Right lobe of liver (tissue), 6 donors: ENCODE measurements at regions not wholly inside any gene's neighbourhood (a gene's known extent, or its start where the extent isn't known, plus 50 kb on each side); places are given as distances from the start of the nearest gene placed in this dataset.
A peak's percentile ranks its signal among the peaks of the same experiment; 100 is the strongest.

Source experiments
- ATAC-seq, 4 donors: fragments of 200-7000 bp; cut with Tn5 transposase; one replicate each; pipeline ENCODE4 v1.9.1; 2020; ENCODE audit warnings: mild to moderate bottlenecking in 4 of 4, moderate library complexity in 4 of 4
- DNase-seq, 3 donors: peaks; one replicate each; pipeline ENCODE4 v3.0.0-alpha.2; 2020
- H3K27ac ChIP-seq, 3 donors: fragments of 200-600 bp; one replicate each; pipeline ENCODE4 v1.8.0; 2022
- H3K27me3 ChIP-seq, 2 donors: fragments of 200-600 bp; one replicate each; pipeline ENCODE4 v1.8.0; 2022
- H3K36me3 ChIP-seq, 4 donors: fragments of 200-600 bp; sonication (generic) in 1 of 4; one replicate each; pipeline versions ENCODE4 v1.5.1 to v1.8.0; 2017 to 2022; ENCODE audit warnings: control low read depth in 1 of 4
- H3K4me1 ChIP-seq, 4 donors: fragments of 200-600 bp; sonication (generic) in 1 of 4; one replicate each; pipeline versions ENCODE4 v1.5.1 to v1.8.0; 2017 to 2022; ENCODE audit warnings: control low read depth in 1 of 4
- H3K4me3 ChIP-seq, 3 donors: fragments of 200-600 bp; one replicate each; pipeline ENCODE4 v1.8.0; 2022
- H3K9me3 ChIP-seq, 4 donors: fragments of 200-600 bp; sonication (generic) in 1 of 4; one replicate each; pipeline versions ENCODE4 v1.5.1 to v1.8.0; 2017 to 2022; ENCODE audit warnings: control low read depth in 1 of 4
- CTCF ChIP-seq, 4 donors: fragments of 200-600 bp in 3 of 4; fragments of 450-650 bp in 1 of 4; IDR thresholded peaks; one replicate each; pipeline versions ENCODE4 v1.5.1 to v1.8.0; 2016 to 2022; ENCODE audit warnings: antibody characterized with exemption in 4 of 4, mild to moderate bottlenecking in 2 of 4
- POLR2A ChIP-seq: fragments of 450-650 bp; IDR thresholded peaks from one replicate; pipeline ENCODE4 v1.6.1; 2017; ENCODE audit warnings: antibody characterized with exemption, mild to moderate bottlenecking
- WGBS: methylation state at CpG from one replicate; pipeline ENCODE4 v1.1.6; 2018; ENCODE audit warnings: low coverage, low lambda C conversion rate; ENCODE audit not compliant: insufficient coverage; ENCODE audit errors: missing lambda C conversion rate; 5-methylcytosine and 5-hydroxymethylcytosine counted together
- intact Hi-C, 2 donors: fragments of 100-400 bp; cut with DNase I; formaldehyde crosslinking; loops; one replicate each; pipeline versions ENCODE4 v1.11.2 to v1.14.1; 2022
- donor health status: DM: no; HTN: yes; CAD: no.
- donor health status: DM: no; HTN: no; CAD: no.
- donor health status: DM: no; HTN: no; CAD: no.
- donor health status: DM: no; HTN: yes; CAD: no.
- donor health status: DM: no; HTN: yes; CAD: no.

- intact Hi-C loops, result loop anchor here in 1 of 2 donors (10.0 kb wide), 1 partner anchor 768 kb away; no protein-coding TSS in a partner anchor
- TF ChIP-seq CTCF (IDR thresholded peaks at IDR 0.05) (no peak), POLR2A (no peak)
- H3K27ac ChIP-seq, result no peak overlapping the region
- WGBS, result 44% methylated on average over 2 of the region's 2 CpGs
- H3K4me1 ChIP-seq, result peaks cover 0 to 71% (median 20%) of the 10 kb centered on the region in 4 donors
- H3K36me3 ChIP-seq, result no peaks in the 10 kb centered on the region
- H3K27me3 ChIP-seq, result no peaks in the 10 kb centered on the region
- H3K9me3 ChIP-seq, result no peaks in the 10 kb centered on the region
- no peak overlapping the region for H3K4me3 ChIP-seq
- DNase-seq (no peak), ATAC-seq (no peak)
Measured at GRCh38 chr1:60277269-60277668, 203.7 kb upstream of the C1orf87 start.

DNA sequence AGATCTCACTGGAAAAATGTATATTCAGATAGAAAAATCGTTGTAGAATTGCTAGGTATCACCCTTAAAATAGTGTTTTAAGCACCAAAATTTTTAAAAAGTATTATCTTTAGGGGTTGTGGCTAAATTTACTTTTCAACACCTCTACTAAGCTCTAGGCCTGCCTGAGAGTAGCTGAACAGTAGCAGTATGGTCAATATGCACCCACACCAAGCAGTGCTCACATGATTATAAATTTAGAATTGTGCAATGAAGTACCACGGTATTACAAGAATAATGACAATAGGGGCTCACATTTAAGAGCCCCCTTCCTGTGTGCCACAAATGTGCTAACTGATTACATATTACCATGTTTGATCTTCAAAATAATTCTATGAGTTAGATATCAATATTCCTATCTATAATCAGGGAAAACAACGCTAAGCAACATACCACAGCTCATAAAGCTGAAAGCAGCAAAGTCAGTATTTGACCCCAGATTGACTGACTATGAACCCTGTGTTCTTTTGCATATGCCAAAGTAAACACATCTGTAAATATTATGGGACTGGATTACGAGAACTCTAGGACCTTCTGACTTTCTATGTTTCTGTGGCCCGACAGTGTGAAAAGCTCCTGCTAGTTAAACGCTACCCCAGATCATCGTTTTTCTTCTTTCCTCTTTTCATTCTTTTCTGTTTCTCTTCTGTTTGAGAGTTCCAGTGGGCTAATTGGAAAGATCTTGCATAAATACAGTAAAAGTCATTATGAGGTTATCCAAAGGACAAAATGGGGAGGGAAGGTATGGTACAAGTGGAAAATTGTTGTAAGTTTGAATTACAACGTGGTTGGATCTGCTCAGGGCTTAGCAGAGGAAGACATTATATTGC lies 201.1 kb upstream of the C1orf87 start:
- Histone ChIP-seq H3K27me3 (no peaks in the 10 kb centered on the region), H3K9me3 (no peaks in the 10 kb centered on the region), H3K4me3 (peak overlapping the region in 1 of 3 donors; percentile 20), H3K4me1 (peaks cover 0 to 45% (median 15%) of the 10 kb centered on the region in 4 donors), H3K36me3 (no peaks in the 10 kb centered on the region), H3K27ac (peak overlapping the region; percentile 53 to 90 (median 77))
- intact Hi-C loops, result loop anchor here in 1 of 2 donors (10.0 kb wide), 1 partner anchor 770 kb away; no protein-coding TSS in a partner anchor
- ATAC-seq, result peak; percentile 90 to 97 (median 96)
- peak in 1 of 3 donors; percentile 54 for DNase-seq
- TF ChIP-seq POLR2A, result no peak
- TF ChIP-seq CTCF (IDR thresholded peaks at IDR 0.05), result no peak
- 20% methylated on average over 8 of the region's 8 CpGs for WGBS

DNA sequence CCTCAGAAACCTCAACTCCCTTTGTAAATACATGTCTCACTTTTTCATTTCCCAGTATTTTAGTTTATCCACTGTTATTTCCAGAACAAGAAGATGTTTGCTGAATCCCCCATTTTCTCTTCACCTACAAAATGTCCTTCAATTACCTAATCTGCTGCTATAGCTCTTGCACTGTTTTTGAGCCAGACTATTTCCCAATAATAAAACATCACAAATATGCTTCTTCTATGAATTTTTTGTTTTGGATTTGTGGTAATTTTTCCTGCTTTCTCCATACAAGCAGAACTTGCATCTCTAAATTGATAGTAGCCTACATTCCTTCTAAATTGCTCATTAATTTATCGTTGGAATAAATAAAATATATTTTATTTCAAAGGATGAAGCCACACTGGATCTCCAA lies 199.6 kb upstream of the C1orf87 start:
- Histone ChIP-seq H3K4me1 (peaks cover 0 to 44% (median 15%) of the 10 kb centered on the region in 4 donors), H3K27ac (peak overlapping the region in 1 of 3 donors; percentile 90), H3K27me3 (no peaks in the 10 kb centered on the region), H3K36me3 (no peaks in the 10 kb centered on the region), H3K4me3 (no peak overlapping the region), H3K9me3 (no peaks in the 10 kb centered on the region)
- intact Hi-C loops, result loop anchor here in 1 of 2 donors (10.0 kb wide), 1 partner anchor 772 kb away; no protein-coding TSS in a partner anchor
- no peak for ATAC-seq
- DNase-seq, result no peak
- 86% methylated on average over 1 of the region's 1 CpG for WGBS
- TF ChIP-seq POLR2A (no peak), CTCF (IDR thresholded peaks at IDR 0.05) (no peak)

DNA sequence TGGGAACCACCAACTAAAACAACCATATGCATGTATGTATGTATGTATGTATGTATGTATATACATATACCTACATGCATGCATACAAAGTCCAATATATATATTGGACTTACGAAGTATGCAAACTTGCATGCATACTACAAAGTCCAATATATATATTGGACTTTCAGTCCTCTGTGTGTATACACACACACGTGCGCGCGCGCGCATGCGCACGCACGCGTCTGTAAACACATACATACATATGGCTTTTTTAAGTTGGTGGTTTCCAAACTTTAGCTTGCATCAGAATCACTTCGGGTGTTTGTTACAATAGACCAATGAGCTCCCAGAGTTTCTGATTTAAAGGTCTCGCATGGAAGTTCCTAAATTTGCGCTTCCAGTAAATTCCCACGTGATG lies 197.5 kb upstream of the C1orf87 start:
- intact Hi-C loops, result loop anchor here in 1 of 2 donors (10.0 kb wide), 1 partner anchor 774 kb away; no protein-coding TSS in a partner anchor
- H3K36me3 ChIP-seq, result no peaks in the 10 kb centered on the region

More for the DNA sequence above, 197.5 kb upstream of the C1orf87 start:
- DNase-seq, result no peak
- no peaks in the 10 kb centered on the region for H3K27me3 ChIP-seq
- no peak overlapping the region for H3K27ac ChIP-seq
- H3K9me3 ChIP-seq, result no peaks in the 10 kb centered on the region
- no peak for ATAC-seq
- TF ChIP-seq POLR2A (no peak), CTCF (IDR thresholded peaks at IDR 0.05) (no peak)
- WGBS, result 95% methylated on average over 15 of the region's 15 CpGs
- H3K4me1 ChIP-seq, result peaks cover 0 to 38% (median 16%) of the 10 kb centered on the region in 4 donors
- no peak overlapping the region for H3K4me3 ChIP-seq
